Calu3 (cell line): ENCODE measurements at regions not wholly inside any gene's neighbourhood (a gene's known extent, or its start where the extent isn't known, plus 50 kb on each side); places are given as distances from the start of the nearest gene placed in this dataset.

ENCODE experiments used
- BruUV-seq: library from RNA; stranded (reverse); fragments of 400-500 nt; replicated peaks from 2 replicates; lab custom pipeline; 2021; lab: Mats Ljungman, UMichigan
- CTCF ChIA-PET: fragments of 300-600 bp; sonication (Branson Sonifier 250); formaldehyde crosslinking; loops from one replicate; lab custom pipeline; 2022; ENCODE audit warnings: antibody characterized with exemption; lab: Charles Lee
- DNase-seq: peaks from one replicate; pipeline ENCODE4 v3.0.0; 2022
- H3K27ac Mint-ChIP-seq: one replicate; pipeline ENCODE4 v1.8.0; 2022; ENCODE audit warnings: mixed read lengths; ENCODE audit not compliant: unreplicated experiment
- H3K27me3 Mint-ChIP-seq: one replicate; pipeline ENCODE4 v1.8.0; 2022; ENCODE audit warnings: mixed read lengths; ENCODE audit not compliant: unreplicated experiment
- H3K36me3 Mint-ChIP-seq: one replicate; pipeline ENCODE4 v1.8.0; 2022; ENCODE audit warnings: mild to moderate bottlenecking, moderate library complexity, mixed read lengths; ENCODE audit not compliant: insufficient read depth, unreplicated experiment
- H3K4me1 Mint-ChIP-seq: one replicate; pipeline ENCODE4 v1.8.0; 2022; ENCODE audit warnings: mild to moderate bottlenecking, low read depth, mixed read lengths; ENCODE audit not compliant: unreplicated experiment
- H3K4me3 Mint-ChIP-seq: one replicate; pipeline ENCODE4 v1.8.0; 2022; ENCODE audit warnings: mild to moderate bottlenecking, low read depth, moderate library complexity, mixed read lengths; ENCODE audit not compliant: unreplicated experiment
- H3K9me3 Mint-ChIP-seq: one replicate; pipeline ENCODE4 v1.8.0; 2022; ENCODE audit warnings: low read depth, mixed read lengths; ENCODE audit not compliant: unreplicated experiment
- CTCF ChIP-seq: fragments of 200-600 bp; IDR thresholded peaks from one replicate; pipeline ENCODE4 v1.8.0; 2022; ENCODE audit warnings: antibody characterized with exemption; ENCODE audit not compliant: unreplicated experiment
- intact Hi-C: fragments of 100-400 bp; cut with micrococcal nuclease; formaldehyde crosslinking; loops from one replicate; pipeline ENCODE4 v1.10.0; 2022; ENCODE audit not compliant: unreplicated experiment

- Mint-ChIP-seq H3K36me3 (no peaks in the 10 kb centered on the region), H3K4me1 (no peaks in the 10 kb centered on the region), H3K9me3 (peaks cover 3% of the 10 kb centered on the region), H3K4me3 (no peak overlapping the region), H3K27ac (no peak overlapping the region), H3K27me3 (no peaks in the 10 kb centered on the region)
- DNase-seq, result no peak
- CTCF ChIA-PET, result no interaction called here
- no TSS peak for BruUV-seq
- no peak for TF ChIP-seq CTCF
- intact Hi-C loops, result no loop called here
Measured at GRCh38 chr14:96953087-96953874, 156.1 kb downstream of the VRK1 start.

GRCh38 chr14:96953875-96954185 is 156.6 kb downstream of the VRK1 start:
- H3K4me3 Mint-ChIP-seq, result no peak overlapping the region
- no peaks in the 10 kb centered on the region for H3K36me3 Mint-ChIP-seq
- intact Hi-C loops, result no loop called here
- no peak for TF ChIP-seq CTCF
- H3K4me1 Mint-ChIP-seq, result no peaks in the 10 kb centered on the region
- CTCF ChIA-PET, result no interaction called here
- BruUV-seq, result no TSS peak
- no peak for DNase-seq
- peaks cover 3% of the 10 kb centered on the region for H3K9me3 Mint-ChIP-seq
- no peak overlapping the region for H3K27ac Mint-ChIP-seq
- no peaks in the 10 kb centered on the region for H3K27me3 Mint-ChIP-seq

GRCh38 chr14:96956464-96957239 is 159.5 kb downstream of the VRK1 start:
- peaks cover 3% of the 10 kb centered on the region for H3K9me3 Mint-ChIP-seq
- CTCF ChIA-PET, result no interaction called here
- no peak for TF ChIP-seq CTCF
- no peaks in the 10 kb centered on the region for H3K36me3 Mint-ChIP-seq
- no peak for DNase-seq
- H3K4me1 Mint-ChIP-seq, result no peaks in the 10 kb centered on the region
- BruUV-seq, result no TSS peak
- no peak overlapping the region for H3K27ac Mint-ChIP-seq
- H3K27me3 Mint-ChIP-seq, result no peaks in the 10 kb centered on the region
- intact Hi-C loops, result no loop called here
- H3K4me3 Mint-ChIP-seq, result no peak overlapping the region

GRCh38 chr14:96958057-96958456 is 160.9 kb downstream of the VRK1 start:
- H3K27ac Mint-ChIP-seq, result no peak overlapping the region

More at GRCh38 chr14:96958057-96958456, 160.9 kb downstream of the VRK1 start:
- Mint-ChIP-seq H3K27me3 (no peaks in the 10 kb centered on the region), H3K4me3 (no peak overlapping the region), H3K36me3 (no peaks in the 10 kb centered on the region), H3K9me3 (peaks cover 3% of the 10 kb centered on the region), H3K4me1 (no peaks in the 10 kb centered on the region)
- intact Hi-C loops, result no loop called here
- BruUV-seq, result no TSS peak
- TF ChIP-seq CTCF, result no peak
- CTCF ChIA-PET, result no interaction called here
- no peak for DNase-seq
